HepG2 (cell line): ENCODE measurements at regions not wholly inside any gene's neighbourhood (a gene's known extent, or its start where the extent isn't known, plus 50 kb on each side); places are given as distances from the start of the nearest gene placed in this dataset.

Source experiments
- ATAC-seq: fragments of 200-7000 bp; cut with Tn5 transposase; 3 replicates; pipeline ENCODE4 v1.9.1; 2020; ENCODE audit warnings: mild to moderate bottlenecking, moderate library complexity
- BruUV-seq: library from RNA; stranded (reverse); fragments of 400-500 nt; replicated peaks from 2 replicates; lab custom pipeline; 2021; lab: Mats Ljungman, UMichigan
- CTCF ChIA-PET: fragments of 300-600 bp; formaldehyde crosslinking; extraction: SDS; loops from one replicate; lab custom pipeline; 2021; ENCODE audit warnings: low total read pairs, inconsistent platforms, low intra/inter-chr PET ratio; lab: Yijun Ruan, JAX
- POLR2A ChIA-PET: fragments of 350-600 bp; sonication (Branson Sonifier 250); formaldehyde crosslinking; loops from one replicate; lab custom pipeline; 2020; ENCODE audit warnings: antibody characterized with exemption, inconsistent platforms; lab: Yijun Ruan, JAX
- DNase-seq: peaks from one replicate; pipeline ENCODE4 v3.0.0-alpha.2; 2015; ENCODE audit warnings: low spot score
- FAIRE-seq: peaks from 3 replicates; lab custom pipeline; 2011; peaks lifted over from hg19 to GRCh38; lab: Jason Lieb, UNC
- H2AFZ ChIP-seq: one replicate; pipeline ENCODE4 v1.6.1; 2011; ENCODE audit warnings: low read length, inconsistent platforms
- H3K27ac ChIP-seq: fragments of 300-600 bp; 3 replicates; pipeline ENCODE4 v1.8.0; 2011; ENCODE audit warnings: mixed run types, mild to moderate bottlenecking, mixed read lengths, low read length, inconsistent platforms; ENCODE audit not compliant: insufficient read depth; ENCODE audit errors: extremely low read length
- H3K27me3 ChIP-seq, 2 experiments: fragments of 200-600 bp in 1 of 2; 2 replicates in 1 of 2; 3 replicates in 1 of 2; pipeline versions ENCODE4 v1.6.0 to v1.8.0; 2011; ENCODE audit warnings: low read length in 2 of 2, mild to moderate bottlenecking in 2 of 2, moderate library complexity in 2 of 2, inconsistent platforms in 1 of 2; ENCODE audit not compliant: insufficient read depth in 2 of 2, control insufficient read depth in 1 of 2
- H3K36me3 ChIP-seq, 2 experiments: fragments of 200-600 bp in 1 of 2; replicated peaks in 1 of 2; 2 replicates in 1 of 2; 3 replicates in 1 of 2; pipeline versions ENCODE4 v1.5.1 to v1.8.0; 2011; ENCODE audit warnings: low read length in 2 of 2, inconsistent platforms in 1 of 2; ENCODE audit not compliant: insufficient read depth in 2 of 2, control insufficient read depth in 1 of 2
- H3K4me1 ChIP-seq: 2 replicates; pipeline ENCODE4 v1.5.1; 2012; ENCODE audit warnings: low read length, inconsistent platforms; ENCODE audit not compliant: insufficient read depth
- H3K4me2 ChIP-seq: 2 replicates; pipeline ENCODE4 v1.6.0; 2011; ENCODE audit warnings: low read depth, low read length, inconsistent platforms
- H3K4me3 ChIP-seq, 3 experiments: fragments of 200-600 bp in 1 of 3; sonication (generic), shearing (Covaris generic) in 1 of 3; replicated peaks in 1 of 3; 2 replicates each; pipeline ENCODE4 v1.5.1; 2011 to 2016; ENCODE audit warnings: low read length in 3 of 3, inconsistent platforms in 2 of 3, low read depth in 2 of 3, mild to moderate bottlenecking in 2 of 3, control low read depth in 1 of 3, mixed read lengths in 1 of 3; ENCODE audit not compliant: insufficient read depth in 1 of 3
- H3K79me2 ChIP-seq: one replicate; pipeline ENCODE4 v1.6.1; 2011; ENCODE audit warnings: low read length, inconsistent platforms; ENCODE audit not compliant: insufficient read depth
- H3K9ac ChIP-seq: 2 replicates; pipeline ENCODE4 v1.6.0; 2011; ENCODE audit warnings: mild to moderate bottlenecking, low read depth, low read length, inconsistent platforms; ENCODE audit not compliant: insufficient read depth
- H3K9me3 ChIP-seq: 2 replicates; pipeline ENCODE4 v1.5.1; 2012; ENCODE audit warnings: mild to moderate bottlenecking, low read length
- H4K20me1 ChIP-seq: 2 replicates; pipeline ENCODE4 v1.6.0; 2011; ENCODE audit warnings: inconsistent platforms, mild to moderate bottlenecking, low read length, moderate library complexity; ENCODE audit not compliant: insufficient read depth
- CHD2 ChIP-seq: IDR thresholded peaks from 2 replicates; pipeline ENCODE4 v1.6.1; 2011; ENCODE audit warnings: low read depth, low read length, improper control_type of control experiment
- CTCF ChIP-seq: sonication (generic); formaldehyde crosslinking; IDR thresholded peaks from 2 replicates; pipeline ENCODE4 v1.5.0; 2020; ENCODE audit warnings: mild to moderate bottlenecking, missing genetic modification reagents, moderate library complexity
- MXD1 ChIP-seq: sonication (generic); formaldehyde crosslinking; IDR thresholded peaks from 2 replicates; pipeline ENCODE4 v1.4.0; 2020; ENCODE audit warnings: mild to moderate bottlenecking, missing genetic modification reagents
- PPARG ChIP-seq: conservative IDR thresholded peaks from 2 replicates; pipeline ENCODE4 v1.6.1; 2016; ENCODE audit warnings: missing biosample characterization, missing genetic modification reagents
- PRPF4 ChIP-seq: fragments of 200-400 bp; formaldehyde crosslinking; IDR thresholded peaks from 2 replicates; pipeline ENCODE4 v1.6.1; 2016; ENCODE audit warnings: low read length, low read depth; ENCODE audit not compliant: poor library complexity, severe bottlenecking
- ZIK1 ChIP-seq: sonication (generic); formaldehyde crosslinking; IDR thresholded peaks from 2 replicates; pipeline ENCODE4 v1.5.0; 2020; ENCODE audit warnings: mild to moderate bottlenecking, low read depth, missing genetic modification reagents, borderline replicate concordance
- ZNF142 ChIP-seq: sonication (generic); formaldehyde crosslinking; IDR thresholded peaks from 2 replicates; pipeline ENCODE4 v1.4.0; 2020; ENCODE audit warnings: missing genetic modification reagents
- ZNF329 ChIP-seq: sonication (generic); formaldehyde crosslinking; IDR thresholded peaks from 2 replicates; pipeline ENCODE4 v1.9.0; 2021; ENCODE audit warnings: low read depth, mild to moderate bottlenecking, missing genetic modification reagents
- ZNF781 ChIP-seq: sonication (generic); formaldehyde crosslinking; IDR thresholded peaks from 2 replicates; pipeline ENCODE4 v1.5.1; 2020; ENCODE audit warnings: borderline replicate concordance, mild to moderate bottlenecking, missing genetic modification reagents; ENCODE audit errors: not compliant biosample characterization
- WGBS: methylation state at CpG from one replicate; pipeline ENCODE4 v1.1.6; 2017; ENCODE audit warnings: low lambda C conversion rate; 5-methylcytosine and 5-hydroxymethylcytosine counted together
- in situ Hi-C: cut with HindIII; loops from 2 replicates; pipeline ENCODE4 v1.10.0; 2017; ENCODE audit warnings: low pct_unique_long_range_greater_than_20kb; ENCODE audit not compliant: extremely low pct_ligation_motif_present
- intact Hi-C: fragments of 100-400 bp; cut with micrococcal nuclease; formaldehyde crosslinking; loops from one replicate; pipeline ENCODE4 v1.10.0; 2022; ENCODE audit not compliant: unreplicated experiment

- no peak overlapping the region for H3K4me3 ChIP-seq
- H3K27ac ChIP-seq = no peak overlapping the region
- ChIA-PET CTCF (no interaction called here), POLR2A (no interaction called here)
- H2AFZ ChIP-seq = no peak overlapping the region
- no peak overlapping the region for H3K9ac ChIP-seq
- no peak for DNase-seq
- H3K36me3 ChIP-seq = no peaks in the 10 kb centered on the region
- no peak overlapping the region for H3K4me2 ChIP-seq
- BruUV-seq = no TSS peak
- no peak for TF ChIP-seq CHD2
- 13% methylated on average over 3 of the region's 3 CpGs for WGBS
- H3K27me3 ChIP-seq = no peaks in the 10 kb centered on the region
- intact Hi-C loops = no loop called here
- no peaks in the 10 kb centered on the region for H3K9me3 ChIP-seq
- H4K20me1 ChIP-seq = no peaks in the 10 kb centered on the region
- no peak for FAIRE-seq
- no peaks in the 10 kb centered on the region for H3K4me1 ChIP-seq
- in situ Hi-C loops = no loop called here
- no peak for ATAC-seq
- no peaks in the 10 kb centered on the region for H3K79me2 ChIP-seq
Observed at GRCh38 chr4:130510661-130511060, 1414.7 kb downstream of the C4orf33 start.

GRCh38 chr4:130511776-130512175 lies 1415.8 kb downstream of the C4orf33 start:
- Histone ChIP-seq H3K4me1 (no peaks in the 10 kb centered on the region), H3K27ac (no peak overlapping the region), H2AFZ (no peak overlapping the region), H3K4me3 (no peak overlapping the region), H3K9me3 (no peaks in the 10 kb centered on the region), H3K79me2 (no peaks in the 10 kb centered on the region), H4K20me1 (no peaks in the 10 kb centered on the region), H3K4me2 (no peak overlapping the region), H3K9ac (no peak overlapping the region), H3K36me3 (no peaks in the 10 kb centered on the region), H3K27me3 (no peaks in the 10 kb centered on the region)
- no peak for DNase-seq
- ATAC-seq = no peak
- CTCF ChIA-PET = no interaction called here
- FAIRE-seq = no peak
- BruUV-seq = no TSS peak
- in situ Hi-C loops = no loop called here
- intact Hi-C loops = no loop called here
- POLR2A ChIA-PET = no interaction called here
- WGBS = 0% methylated on average over 5 of the region's 5 CpGs
- TF ChIP-seq PPARG (no peak), ZNF329 (CRISPR knock-in tag) (no peak), CTCF (CRISPR knock-in tag) (no peak), ZNF781 (CRISPR knock-in tag) (no peak), PRPF4 (no peak), ZNF142 (no peak), ZIK1 (CRISPR knock-in tag) (no peak), MXD1 (CRISPR knock-in tag) (no peak)
